ENCODE measurements at regions not wholly inside any gene's neighbourhood (a gene's known extent, or its start where the extent isn't known, plus 50 kb on each side); places are given as distances from the start of the nearest gene placed in this dataset.

DNA sequence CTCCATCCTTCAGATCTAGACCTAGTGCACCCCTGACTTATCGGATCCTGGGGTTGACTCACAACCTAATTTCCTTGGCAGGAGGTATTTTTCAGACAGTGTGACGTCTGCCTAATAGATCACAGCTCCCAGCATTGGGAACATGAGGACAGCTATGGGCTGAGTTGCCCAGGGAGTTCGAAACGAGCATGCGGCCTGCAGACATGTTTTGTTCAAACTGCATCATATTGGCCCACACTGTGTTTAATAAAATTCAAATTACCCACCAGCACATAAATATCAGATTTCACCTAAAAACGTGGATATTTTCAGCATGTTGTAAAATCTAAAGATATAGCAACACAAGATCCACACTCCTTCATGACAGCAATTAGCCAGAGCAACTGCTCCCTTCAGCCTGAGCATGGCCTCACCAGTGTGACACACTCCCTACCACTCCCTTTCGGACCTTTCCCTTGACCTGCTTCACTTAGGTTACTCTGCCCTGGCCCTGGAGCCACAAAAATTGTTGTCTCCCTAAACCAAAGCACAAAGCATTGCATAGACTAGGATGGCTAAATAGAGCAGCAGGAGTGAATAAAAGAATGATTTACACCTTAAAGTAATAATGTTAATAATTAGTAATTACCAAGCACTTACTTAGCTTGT lies 53.6 kb upstream of the USP47 start:
- TF ChIP-seq CTCF (IDR thresholded peaks at IDR 0.05) = peak in 2 of 12 donors; percentile 0 to 11
- no peak for TF ChIP-seq POLR2A (IDR thresholded peaks at IDR 0.05)
